HL-60 (cell line): ENCODE measurements at regions not wholly inside any gene's neighbourhood (a gene's known extent, or its start where the extent isn't known, plus 50 kb on each side); places are given as distances from the start of the nearest gene placed in this dataset.
A peak's percentile ranks its signal among the peaks of the same experiment; 100 is the strongest.

Experiments used
- DNase-seq, 2 experiments: peaks; one replicate each; pipeline ENCODE4 v3.0.0-alpha.2; 2010 to 2020; ENCODE audit warnings: low read depth in 1 of 2, low spot score in 1 of 2
- H3K27ac ChIP-seq: fragments of 250-450 bp; sonication (Bioruptor Pico); replicated peaks from 2 replicates; pipeline ENCODE4 v1.5.1; 2020; ENCODE audit warnings: mild to moderate bottlenecking, moderate library complexity
- H3K27me3 ChIP-seq: fragments of 250-450 bp; sonication (Bioruptor Pico); 2 replicates; pipeline ENCODE4 v1.5.1; 2021; ENCODE audit warnings: mild to moderate bottlenecking, moderate library complexity; ENCODE audit not compliant: insufficient read depth, poor library complexity, severe bottlenecking
- H3K4me3 ChIP-seq: replicated peaks from 2 replicates; pipeline ENCODE4 v1.5.1; 2011; ENCODE audit warnings: mild to moderate bottlenecking, control low read depth, low read length; ENCODE audit not compliant: insufficient read depth
- CTCF ChIP-seq: IDR thresholded peaks from one replicate; pipeline ENCODE4 v1.5.1; 2011; ENCODE audit warnings: low read length, control low read depth, inconsistent platforms; ENCODE audit not compliant: insufficient read depth
- GABPA ChIP-seq: IDR thresholded peaks from 2 replicates; pipeline ENCODE4 v1.6.1; 2012; ENCODE audit warnings: low read depth
- POLR2AphosphoS5 ChIP-seq: IDR thresholded peaks from 2 replicates; pipeline ENCODE4 v1.6.1; 2012; ENCODE audit warnings: low read depth
- REST ChIP-seq: IDR thresholded peaks from 2 replicates; pipeline ENCODE4 v1.6.1; 2012; ENCODE audit warnings: low read depth; ENCODE audit not compliant: insufficient replicate concordance
- SPI1 ChIP-seq: IDR thresholded peaks from 2 replicates; pipeline ENCODE4 v1.6.1; 2012; ENCODE audit warnings: low read depth, mild to moderate bottlenecking, borderline replicate concordance

- no peak overlapping the region for H3K4me3 ChIP-seq
- DNase-seq = no peak
- no peak overlapping the region for H3K27ac ChIP-seq
- peaks cover 2% of the 10 kb centered on the region for H3K27me3 ChIP-seq
- TF ChIP-seq SPI1 (no peak), POLR2AphosphoS5 (no peak), REST (no peak), GABPA (no peak)
These were observed 121.4 kb downstream of the RAB11FIP2 start for GRCh38 chr10:117925369-117925768.

- Histone ChIP-seq H3K27ac (no peak overlapping the region), H3K4me3 (no peak overlapping the region), H3K27me3 (no peaks in the 10 kb centered on the region)
- DNase-seq = peak; percentile 3 to 32
- TF ChIP-seq POLR2AphosphoS5 = no peak
- TF ChIP-seq SPI1 = no peak
- TF ChIP-seq REST = no peak
- TF ChIP-seq CTCF = no peak
- TF ChIP-seq GABPA = no peak; the same call in 1 of the 2 replicates
These were observed 120.2 kb downstream of the RAB11FIP2 start for GRCh38 chr10:117926491-117926890.

- Histone ChIP-seq H3K27me3 (no peaks in the 10 kb centered on the region), H3K4me3 (no peak overlapping the region), H3K27ac (no peak overlapping the region)
- DNase-seq = no peak
- TF ChIP-seq SPI1 (no peak), CTCF (no peak), REST (no peak), GABPA (no peak), POLR2AphosphoS5 (no peak)
These were observed 119.4 kb downstream of the RAB11FIP2 start for GRCh38 chr10:117927332-117927731.

- no peak overlapping the region for H3K27ac ChIP-seq
- H3K4me3 ChIP-seq = no peak overlapping the region
- no peaks in the 10 kb centered on the region for H3K27me3 ChIP-seq
- DNase-seq = no peak
- TF ChIP-seq SPI1 = no peak
- TF ChIP-seq REST = no peak
- no peak for TF ChIP-seq POLR2AphosphoS5
- no peak for TF ChIP-seq GABPA
- TF ChIP-seq CTCF = no peak
These were observed 118.9 kb downstream of the RAB11FIP2 start for GRCh38 chr10:117927871-117928270.
